ENCODE measurements at regions not wholly inside any gene's neighbourhood (a gene's known extent, or its start where the extent isn't known, plus 50 kb on each side); places are given as distances from the start of the nearest gene placed in this dataset.
"Not testable (repeated sequence)": the region's sequence is repeated elsewhere in the genome, so short reads cannot be mapped to it uniquely, and the experiment has no call there.

- no peak for DNase-seq (ENCODE audit: low spot score)
Measured at GRCh38 chr1:102821707-102822106, 286.6 kb downstream of the COL11A1 start.

GRCh38 chr1:102800406-102800805, 307.9 kb downstream of the COL11A1 start:
- DNase-seq (ENCODE audit: low spot score): no peak

GRCh38 chr1:102799496-102799895, 308.8 kb downstream of the COL11A1 start:
- no peak for DNase-seq (ENCODE audit: low spot score)

- DNase-seq (ENCODE audit: low spot score): no peak
Measured at GRCh38 chr1:102798718-102799117, 309.6 kb downstream of the COL11A1 start.

- DNase-seq (ENCODE audit: low spot score): no peak
Measured at GRCh38 chr1:102796429-102796828, 311.9 kb downstream of the COL11A1 start.

- peak; percentile 20 for DNase-seq (ENCODE audit: low spot score)
Measured at GRCh38 chr1:102790997-102791396, 317.3 kb downstream of the COL11A1 start.

GRCh38 chr1:102789951-102790350, 318.4 kb downstream of the COL11A1 start:
- DNase-seq (ENCODE audit: low spot score): not testable (repeated sequence)

- no peak for DNase-seq (ENCODE audit: low spot score)
Measured at GRCh38 chr1:102783487-102783886, 324.8 kb downstream of the COL11A1 start.

GRCh38 chr1:102782144-102782543, 326.2 kb downstream of the COL11A1 start:
- no peak for DNase-seq (ENCODE audit: low spot score)

- DNase-seq (ENCODE audit: low spot score): no peak
Measured at GRCh38 chr1:102776071-102776470, 332.3 kb downstream of the COL11A1 start.

GRCh38 chr1:102772831-102773230, 335.5 kb downstream of the COL11A1 start:
- DNase-seq (ENCODE audit: low spot score): peak; percentile 3

- no peak for DNase-seq (ENCODE audit: low spot score)
Measured at GRCh38 chr1:102758418-102758817, 349.9 kb downstream of the COL11A1 start.

- DNase-seq (ENCODE audit: low spot score): no peak
Measured at GRCh38 chr1:102757363-102757762, 351.0 kb downstream of the COL11A1 start.

- DNase-seq (ENCODE audit: low spot score): no peak
Measured at GRCh38 chr1:102751111-102751510, 357.2 kb downstream of the COL11A1 start.

- DNase-seq (ENCODE audit: low spot score): no peak
Measured at GRCh38 chr1:102742426-102742825, 365.9 kb downstream of the COL11A1 start.

GRCh38 chr1:102733491-102734236, 374.7 kb downstream of the COL11A1 start:
- DNase-seq (ENCODE audit: low spot score): no peak

GRCh38 chr1:102732927-102733326, 375.4 kb downstream of the COL11A1 start:
- no peak for DNase-seq (ENCODE audit: low spot score)

- DNase-seq (ENCODE audit: low spot score): no peak
Measured at GRCh38 chr1:102726417-102726816, 381.9 kb downstream of the COL11A1 start.

GRCh38 chr1:102724741-102725140, 383.6 kb downstream of the COL11A1 start:
- DNase-seq (ENCODE audit: low spot score): no peak

- DNase-seq (ENCODE audit: low spot score): no peak
Measured at GRCh38 chr1:102715150-102715549, 393.2 kb downstream of the COL11A1 start.

- no peak for DNase-seq (ENCODE audit: low spot score)
Measured at GRCh38 chr1:102699524-102699923, 408.8 kb downstream of the COL11A1 start.

- no peak for DNase-seq (ENCODE audit: low spot score)
Measured at GRCh38 chr1:102693345-102693744, 415.0 kb downstream of the COL11A1 start.

GRCh38 chr1:102691592-102692090, 416.7 kb downstream of the COL11A1 start:
- no peak for DNase-seq (ENCODE audit: low spot score)

GRCh38 chr1:102687383-102687782, 420.9 kb downstream of the COL11A1 start:
- no peak for DNase-seq (ENCODE audit: low spot score)

Data from NAMALWA (cell line).